Peyer's patch (tissue), 4 donors: ENCODE measurements at regions not wholly inside any gene's neighbourhood (a gene's known extent, or its start where the extent isn't known, plus 50 kb on each side); places are given as distances from the start of the nearest gene placed in this dataset.

Experiments used
- POLR2A ChIP-seq, 2 donors: fragments of 450-650 bp; IDR thresholded peaks; one replicate each; pipeline ENCODE4 v1.5.1; 2017; ENCODE audit warnings: antibody characterized with exemption in 2 of 2, mild to moderate bottlenecking in 2 of 2, moderate library complexity in 2 of 2
- TF ChIP-seq, protein P1 (sequence below), 6 experiments: fragments of 450-650 bp in 4 of 6; fragments of 200-600 bp in 2 of 6; sonication (generic) in 1 of 6; IDR thresholded peaks; one replicate each; pipeline ENCODE4 v1.5.1; 2017 to 2019; ENCODE audit warnings: antibody characterized with exemption in 6 of 6, mild to moderate bottlenecking in 3 of 6, moderate library complexity in 1 of 6

DNA sequence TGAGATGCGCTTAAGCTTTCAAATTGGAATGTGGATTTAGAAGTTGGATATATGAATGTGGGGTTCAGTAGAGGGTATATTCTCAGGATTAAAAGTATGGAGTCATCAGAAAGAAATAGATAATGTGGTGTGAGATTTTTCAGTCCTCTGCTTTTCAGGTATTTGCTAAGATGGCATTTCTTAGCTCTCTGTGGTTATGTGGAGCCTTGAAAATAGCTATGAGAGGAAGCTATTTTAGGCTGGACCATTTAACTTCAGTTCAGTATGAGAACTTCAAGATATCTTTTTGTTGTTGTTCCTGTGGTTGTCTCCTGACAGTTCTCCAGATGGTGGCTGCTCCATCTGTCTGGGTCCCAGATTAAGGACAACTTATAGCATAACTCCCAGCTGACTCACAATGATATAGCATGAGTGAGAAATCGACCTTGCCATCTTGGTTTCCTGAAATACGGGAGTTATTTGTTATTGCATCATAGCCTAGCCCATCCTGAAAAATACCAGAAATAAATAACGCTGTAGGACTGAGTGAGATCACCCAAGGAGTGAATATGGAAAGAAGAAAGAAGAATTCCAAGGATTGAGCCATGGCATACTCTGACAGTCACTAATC is 461.5 kb downstream of the ANXA1 start:
- TF ChIP-seq, protein P1, sequence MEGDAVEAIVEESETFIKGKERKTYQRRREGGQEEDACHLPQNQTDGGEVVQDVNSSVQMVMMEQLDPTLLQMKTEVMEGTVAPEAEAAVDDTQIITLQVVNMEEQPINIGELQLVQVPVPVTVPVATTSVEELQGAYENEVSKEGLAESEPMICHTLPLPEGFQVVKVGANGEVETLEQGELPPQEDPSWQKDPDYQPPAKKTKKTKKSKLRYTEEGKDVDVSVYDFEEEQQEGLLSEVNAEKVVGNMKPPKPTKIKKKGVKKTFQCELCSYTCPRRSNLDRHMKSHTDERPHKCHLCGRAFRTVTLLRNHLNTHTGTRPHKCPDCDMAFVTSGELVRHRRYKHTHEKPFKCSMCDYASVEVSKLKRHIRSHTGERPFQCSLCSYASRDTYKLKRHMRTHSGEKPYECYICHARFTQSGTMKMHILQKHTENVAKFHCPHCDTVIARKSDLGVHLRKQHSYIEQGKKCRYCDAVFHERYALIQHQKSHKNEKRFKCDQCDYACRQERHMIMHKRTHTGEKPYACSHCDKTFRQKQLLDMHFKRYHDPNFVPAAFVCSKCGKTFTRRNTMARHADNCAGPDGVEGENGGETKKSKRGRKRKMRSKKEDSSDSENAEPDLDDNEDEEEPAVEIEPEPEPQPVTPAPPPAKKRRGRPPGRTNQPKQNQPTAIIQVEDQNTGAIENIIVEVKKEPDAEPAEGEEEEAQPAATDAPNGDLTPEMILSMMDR (IDR thresholded peaks at IDR 0.05) = no peak
- TF ChIP-seq POLR2A (IDR thresholded peaks at IDR 0.05) = no peak
